Thymus (tissue), 11 donors: ENCODE measurements at regions not wholly inside any gene's neighbourhood (a gene's known extent, or its start where the extent isn't known, plus 50 kb on each side); places are given as distances from the start of the nearest gene placed in this dataset.
"Not testable (repeated sequence)": the region's sequence is repeated elsewhere in the genome, so short reads cannot be mapped to it uniquely, and the experiment has no call there.

Experiments
- DNase-seq, 9 donors: peaks; one replicate each; pipeline ENCODE4 v3.0.0-alpha.2; 2013; ENCODE audit warnings: low spot score in 9 of 9, low read depth in 6 of 9, missing footprints in 1 of 9
- H3K27ac ChIP-seq, 2 donors: one replicate each; pipeline ENCODE4 v1.5.1; 2013; ENCODE audit warnings: control low read depth in 1 of 2, low read depth in 1 of 2, low read length in 1 of 2, mild to moderate bottlenecking in 1 of 2, moderate library complexity in 1 of 2
- H3K27me3 ChIP-seq, 2 donors: one replicate each; pipeline ENCODE4 v1.5.1; 2013; ENCODE audit warnings: low read length in 1 of 2; ENCODE audit not compliant: control insufficient read depth in 2 of 2, insufficient read depth in 1 of 2
- H3K36me3 ChIP-seq, 2 donors: one replicate each; pipeline ENCODE4 v1.5.1; 2013; ENCODE audit warnings: low read length in 1 of 2, mild to moderate bottlenecking in 1 of 2, moderate library complexity in 1 of 2; ENCODE audit not compliant: control insufficient read depth in 2 of 2, insufficient read depth in 2 of 2
- H3K4me1 ChIP-seq, 2 donors: one replicate each; pipeline ENCODE4 v1.5.1; 2013; ENCODE audit warnings: low read length in 2 of 2; ENCODE audit not compliant: control insufficient read depth in 2 of 2, insufficient read depth in 2 of 2
- H3K4me3 ChIP-seq, 2 donors: one replicate each; pipeline ENCODE4 v1.5.1; 2013; ENCODE audit warnings: low read length in 2 of 2, control low read depth in 1 of 2, mild to moderate bottlenecking in 1 of 2
- H3K9me3 ChIP-seq, 2 donors: one replicate each; pipeline ENCODE4 v1.5.1; 2013; ENCODE audit warnings: low read length in 1 of 2, mild to moderate bottlenecking in 1 of 2; ENCODE audit not compliant: control insufficient read depth in 2 of 2, insufficient read depth in 1 of 2
- WGBS: extraction: QIAGEN DNeasy Blood & Tissue Kit; methylation state at CpG from one replicate; pipeline ENCODE4 v1.1.7; 2013; 5-methylcytosine and 5-hydroxymethylcytosine counted together
- donor health status: healthy.

GRCh38 chr1:223024486-223024885 lies 118.6 kb downstream of the TLR5 start:
- 95% methylated on average over 3 of the region's 5 CpGs for WGBS
- DNase-seq, H3K27ac ChIP-seq, H3K36me3 ChIP-seq, H3K4me3 ChIP-seq, H3K4me1 ChIP-seq, H3K9me3 ChIP-seq, H3K27me3 ChIP-seq: not testable (repeated sequence)

- H3K27ac ChIP-seq, H3K9me3 ChIP-seq, H3K27me3 ChIP-seq, H3K36me3 ChIP-seq, H3K4me3 ChIP-seq, H3K4me1 ChIP-seq, DNase-seq: not testable (repeated sequence)
- 98% methylated on average over 4 of the region's 4 CpGs for whole genome bisulfite sequencing
Observed at GRCh38 chr1:223025190-223025734, 117.8 kb downstream of the TLR5 start.

GRCh38 chr1:223026639-223027038 lies 116.4 kb downstream of the TLR5 start:
- WGBS = 90% methylated on average over 5 of the region's 5 CpGs
- not testable (repeated sequence) for H3K4me3 ChIP-seq, H3K27ac ChIP-seq, DNase-seq, H3K36me3 ChIP-seq, H3K27me3 ChIP-seq, H3K4me1 ChIP-seq, H3K9me3 ChIP-seq

GRCh38 chr1:223029985-223030769 lies 112.9 kb downstream of the TLR5 start:
- no peaks in the 10 kb centered on the region for H3K36me3 ChIP-seq
- no peak overlapping the region for H3K27ac ChIP-seq
- no peak for DNase-seq
- no peaks in the 10 kb centered on the region for H3K9me3 ChIP-seq
- H3K4me1 ChIP-seq = no peaks in the 10 kb centered on the region
- H3K4me3 ChIP-seq = no peak overlapping the region
- 92% methylated on average over 6 of the region's 6 CpGs for WGBS
- H3K27me3 ChIP-seq = no peaks in the 10 kb centered on the region

GRCh38 chr1:223030871-223031400 lies 112.1 kb downstream of the TLR5 start:
- no peak overlapping the region for H3K27ac ChIP-seq
- no peak overlapping the region for H3K4me3 ChIP-seq
- H3K4me1 ChIP-seq = no peaks in the 10 kb centered on the region
- H3K27me3 ChIP-seq = no peaks in the 10 kb centered on the region
- H3K36me3 ChIP-seq = no peaks in the 10 kb centered on the region
- no peaks in the 10 kb centered on the region for H3K9me3 ChIP-seq
- DNase-seq = no peak
- 93% methylated on average over 8 of the region's 8 CpGs for WGBS

GRCh38 chr1:223031733-223032601 lies 111.1 kb downstream of the TLR5 start:
- H3K9me3 ChIP-seq = no peaks in the 10 kb centered on the region
- H3K27ac ChIP-seq = no peak overlapping the region
- no peak overlapping the region for H3K4me3 ChIP-seq
- no peaks in the 10 kb centered on the region for H3K4me1 ChIP-seq
- no peaks in the 10 kb centered on the region for H3K36me3 ChIP-seq
- no peaks in the 10 kb centered on the region for H3K27me3 ChIP-seq
- 97% methylated on average over 11 of the region's 11 CpGs for WGBS
- no peak for DNase-seq

DNA sequence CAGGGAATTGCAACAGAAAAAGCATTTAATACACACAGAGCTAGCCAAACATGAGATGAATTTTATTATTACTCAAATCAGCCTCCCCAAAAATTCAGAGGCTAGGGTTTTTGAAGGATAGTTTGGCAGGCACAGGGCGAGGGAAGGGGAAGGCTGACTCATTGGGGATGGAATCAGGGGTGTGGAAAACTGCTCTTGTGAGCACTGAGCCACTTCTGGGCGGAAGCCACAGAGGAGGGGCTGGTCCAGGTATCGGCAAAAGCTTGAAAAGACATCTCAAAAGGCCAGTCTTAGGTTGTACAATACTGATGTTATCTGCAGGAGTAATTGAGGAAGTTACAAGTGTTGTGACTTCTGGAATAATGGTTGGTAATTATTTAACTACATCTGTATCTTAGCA lies 109.4 kb downstream of the TLR5 start:
- Histone ChIP-seq H3K4me3 (no peak overlapping the region), H3K27ac (no peak overlapping the region), H3K9me3 (no peaks in the 10 kb centered on the region), H3K36me3 (no peaks in the 10 kb centered on the region), H3K27me3 (no peaks in the 10 kb centered on the region), H3K4me1 (no peaks in the 10 kb centered on the region)
- no peak for DNase-seq
- 74% methylated on average over 3 of the region's 3 CpGs for WGBS

- Histone ChIP-seq H3K36me3 (no peaks in the 10 kb centered on the region), H3K27me3 (no peaks in the 10 kb centered on the region), H3K4me1 (no peaks in the 10 kb centered on the region), H3K9me3 (no peaks in the 10 kb centered on the region), H3K4me3 (no peak overlapping the region), H3K27ac (no peak overlapping the region)
- no peak for DNase-seq
- 97% methylated on average over 5 of the region's 5 CpGs for WGBS
Observed at GRCh38 chr1:223034270-223034798, 108.7 kb downstream of the TLR5 start.
